ENCODE measurements at regions not wholly inside any gene's neighbourhood (a gene's known extent, or its start where the extent isn't known, plus 50 kb on each side); places are given as distances from the start of the nearest gene placed in this dataset.
"Not testable (repeated sequence)": the region's sequence is repeated elsewhere in the genome, so short reads cannot be mapped to it uniquely, and the experiment has no call there.

GRCh38 chr5:105057893-105058292 is 1495.3 kb upstream of the NUDT12 start:
- no peak for DNase-seq (ENCODE audit: low read depth, low spot score)
- H3K4me3 ChIP-seq (ENCODE audit: low read depth, low read length): no peak overlapping the region
- TF ChIP-seq, protein P1, sequence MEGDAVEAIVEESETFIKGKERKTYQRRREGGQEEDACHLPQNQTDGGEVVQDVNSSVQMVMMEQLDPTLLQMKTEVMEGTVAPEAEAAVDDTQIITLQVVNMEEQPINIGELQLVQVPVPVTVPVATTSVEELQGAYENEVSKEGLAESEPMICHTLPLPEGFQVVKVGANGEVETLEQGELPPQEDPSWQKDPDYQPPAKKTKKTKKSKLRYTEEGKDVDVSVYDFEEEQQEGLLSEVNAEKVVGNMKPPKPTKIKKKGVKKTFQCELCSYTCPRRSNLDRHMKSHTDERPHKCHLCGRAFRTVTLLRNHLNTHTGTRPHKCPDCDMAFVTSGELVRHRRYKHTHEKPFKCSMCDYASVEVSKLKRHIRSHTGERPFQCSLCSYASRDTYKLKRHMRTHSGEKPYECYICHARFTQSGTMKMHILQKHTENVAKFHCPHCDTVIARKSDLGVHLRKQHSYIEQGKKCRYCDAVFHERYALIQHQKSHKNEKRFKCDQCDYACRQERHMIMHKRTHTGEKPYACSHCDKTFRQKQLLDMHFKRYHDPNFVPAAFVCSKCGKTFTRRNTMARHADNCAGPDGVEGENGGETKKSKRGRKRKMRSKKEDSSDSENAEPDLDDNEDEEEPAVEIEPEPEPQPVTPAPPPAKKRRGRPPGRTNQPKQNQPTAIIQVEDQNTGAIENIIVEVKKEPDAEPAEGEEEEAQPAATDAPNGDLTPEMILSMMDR (IDR thresholded peaks at IDR 0.05; ENCODE audit: insufficient read depth, low read length, missing control alignments): no peak
- CTCF ChIA-PET: no interaction called here
- POLR2A ChIA-PET: no interaction called here

DNA sequence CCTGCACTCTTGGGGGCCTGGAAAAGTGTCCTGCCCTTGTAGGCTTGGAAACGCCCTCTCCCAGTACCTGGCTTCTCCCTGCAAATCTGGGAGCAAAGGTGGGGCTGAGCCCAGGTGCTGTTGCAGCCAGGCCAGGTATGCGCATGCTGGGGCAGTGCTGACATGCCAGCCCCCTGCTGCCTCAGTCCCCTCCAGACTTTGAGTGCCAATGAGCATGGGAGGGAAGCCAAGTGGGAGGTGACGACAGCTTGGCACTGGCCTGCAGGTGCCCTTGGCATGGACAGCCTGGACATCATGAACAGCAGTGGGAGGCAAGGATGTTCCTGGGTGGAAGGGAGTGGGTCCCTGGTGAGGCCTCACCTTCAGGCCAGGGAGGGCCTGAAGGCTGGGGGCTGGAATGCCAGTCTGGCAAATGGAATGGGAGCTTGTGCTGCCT is 1494.4 kb upstream of the NUDT12 start:
- POLR2A ChIA-PET: no interaction called here
- TF ChIP-seq, protein P1 (IDR thresholded peaks at IDR 0.05; ENCODE audit: insufficient read depth, low read length, missing control alignments): no peak
- CTCF ChIA-PET: no interaction called here
- DNase-seq (ENCODE audit: low read depth, low spot score): no peak
- H3K4me3 ChIP-seq (ENCODE audit: low read depth, low read length): no peak overlapping the region

GRCh38 chr5:105054406-105054805 is 1491.8 kb upstream of the NUDT12 start:
- POLR2A ChIA-PET: no interaction called here
- no peak for DNase-seq (ENCODE audit: low read depth, low spot score)
- CTCF ChIA-PET: no interaction called here
- no peak overlapping the region for H3K4me3 ChIP-seq (ENCODE audit: low read depth, low read length)
- TF ChIP-seq, protein P1 (IDR thresholded peaks at IDR 0.05; ENCODE audit: insufficient read depth, low read length, missing control alignments): no peak

- ChIA-PET POLR2A (no interaction called here), CTCF (no interaction called here)
Measured at GRCh38 chr5:105042623-105043022, 1480.0 kb upstream of the NUDT12 start.

GRCh38 chr5:105036814-105037213 is 1474.2 kb upstream of the NUDT12 start:
- DNase-seq (ENCODE audit: low read depth, low spot score); H3K4me3 ChIP-seq (ENCODE audit: low read depth, low read length); CTCF ChIA-PET; POLR2A ChIA-PET: not testable (repeated sequence)

More at GRCh38 chr5:105042623-105043022, 1480.0 kb upstream of the NUDT12 start:
- TF ChIP-seq, protein P1 (IDR thresholded peaks at IDR 0.05; ENCODE audit: insufficient read depth, low read length, missing control alignments): no peak
- no peak overlapping the region for H3K4me3 ChIP-seq (ENCODE audit: low read depth, low read length)
- no peak for DNase-seq (ENCODE audit: low read depth, low spot score)

GRCh38 chr5:105034401-105034763 is 1471.8 kb upstream of the NUDT12 start:
- TF ChIP-seq, protein P1 (IDR thresholded peaks at IDR 0.05; ENCODE audit: insufficient read depth, low read length, missing control alignments): no peak
- CTCF ChIA-PET: no interaction called here
- POLR2A ChIA-PET: no interaction called here
- no peak for DNase-seq (ENCODE audit: low read depth, low spot score)
- no peak overlapping the region for H3K4me3 ChIP-seq (ENCODE audit: low read depth, low read length)

- CTCF ChIA-PET: no interaction called here
Measured at GRCh38 chr5:105033637-105034400, 1471.2 kb upstream of the NUDT12 start.

More at GRCh38 chr5:105033637-105034400, 1471.2 kb upstream of the NUDT12 start:
- TF ChIP-seq, protein P1 (IDR thresholded peaks at IDR 0.05; ENCODE audit: insufficient read depth, low read length, missing control alignments): no peak
- no peak for DNase-seq (ENCODE audit: low read depth, low spot score)
- POLR2A ChIA-PET: no interaction called here
- H3K4me3 ChIP-seq (ENCODE audit: low read depth, low read length): no peak overlapping the region
